Esophagus muscularis mucosa (tissue), 3 donors: ENCODE measurements at regions not wholly inside any gene's neighbourhood (a gene's known extent, or its start where the extent isn't known, plus 50 kb on each side); places are given as distances from the start of the nearest gene placed in this dataset.

Experiments used
- CTCF ChIP-seq, 3 experiments: fragments of 200-600 bp in 2 of 3; fragments of 450-650 bp in 1 of 3; sonication (generic) in 2 of 3; IDR thresholded peaks; one replicate each; pipeline ENCODE4 v1.5.1; 2017 to 2019; ENCODE audit warnings: antibody characterized with exemption in 3 of 3, mild to moderate bottlenecking in 2 of 3, moderate library complexity in 1 of 3
- POLR2AphosphoS5 ChIP-seq, 2 donors: sonication (generic); formaldehyde crosslinking; IDR thresholded peaks; one replicate each; pipeline ENCODE4 v1.6.1; 2017; ENCODE audit warnings: antibody characterized with exemption in 2 of 2

- TF ChIP-seq CTCF (IDR thresholded peaks at IDR 0.05) (no peak), POLR2AphosphoS5 (IDR thresholded peaks at IDR 0.05) (no peak)
Measured at GRCh38 chr6:119614138-119614537, 264.6 kb upstream of the MAN1A1 start.
